Adrenal gland (tissue), 5 donors: ENCODE measurements at regions not wholly inside any gene's neighbourhood (a gene's known extent, or its start where the extent isn't known, plus 50 kb on each side); places are given as distances from the start of the nearest gene placed in this dataset.

Experiments
- POLR2A ChIP-seq, 2 donors: fragments of 450-650 bp; IDR thresholded peaks; one replicate each; pipeline ENCODE4 v1.6.1; 2017; ENCODE audit warnings: antibody characterized with exemption in 2 of 2, mild to moderate bottlenecking in 2 of 2, moderate library complexity in 1 of 2
- TF ChIP-seq, protein P1 (sequence below), 6 experiments: fragments of 450-650 bp in 4 of 6; fragments of 200-600 bp in 2 of 6; sonication (generic) in 1 of 6; IDR thresholded peaks; 1 replicate in 5 of 6; 2 replicates in 1 of 6; pipeline versions ENCODE4 v1.5.1 to v1.8.0; 2016 to 2021; ENCODE audit warnings: antibody characterized with exemption in 6 of 6, mild to moderate bottlenecking in 2 of 6, moderate library complexity in 1 of 6
- donor health status: DM: no; HTN: no; CAD: no.

DNA sequence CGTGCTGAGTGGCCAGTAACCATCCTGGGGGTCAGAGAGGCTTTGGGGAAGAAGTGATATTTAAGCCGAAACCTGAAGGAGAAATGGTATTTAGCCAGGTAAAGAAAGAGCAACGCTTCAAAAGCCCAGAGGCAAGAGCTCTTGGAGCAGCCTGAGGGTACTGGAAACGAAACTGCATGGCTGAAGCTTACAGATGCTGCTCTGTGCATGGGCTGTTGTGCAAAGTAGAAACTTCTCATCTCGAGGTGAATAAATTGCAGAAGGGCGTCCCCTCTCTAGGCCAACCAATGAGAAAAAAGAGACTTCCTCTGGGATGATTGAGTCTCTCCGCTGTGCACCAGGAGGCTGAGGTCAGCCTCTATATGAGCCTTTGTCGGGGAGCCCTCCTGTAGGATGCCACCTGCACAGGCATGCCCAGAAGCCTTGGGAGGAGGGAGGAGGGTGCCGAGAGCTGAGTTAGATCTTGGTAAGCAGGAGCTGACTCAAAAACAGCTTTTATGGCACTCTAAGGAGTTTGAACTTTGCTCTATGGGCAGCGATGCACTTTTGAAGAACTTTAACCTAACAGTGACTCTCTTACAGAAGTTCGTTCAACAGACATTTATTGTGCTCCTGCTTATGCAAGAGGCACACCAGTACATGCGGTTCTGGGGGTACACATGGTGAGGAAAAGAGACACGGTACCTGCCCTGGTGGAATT lies 61.6 kb upstream of the EDN1 start:
- TF ChIP-seq, protein P1, sequence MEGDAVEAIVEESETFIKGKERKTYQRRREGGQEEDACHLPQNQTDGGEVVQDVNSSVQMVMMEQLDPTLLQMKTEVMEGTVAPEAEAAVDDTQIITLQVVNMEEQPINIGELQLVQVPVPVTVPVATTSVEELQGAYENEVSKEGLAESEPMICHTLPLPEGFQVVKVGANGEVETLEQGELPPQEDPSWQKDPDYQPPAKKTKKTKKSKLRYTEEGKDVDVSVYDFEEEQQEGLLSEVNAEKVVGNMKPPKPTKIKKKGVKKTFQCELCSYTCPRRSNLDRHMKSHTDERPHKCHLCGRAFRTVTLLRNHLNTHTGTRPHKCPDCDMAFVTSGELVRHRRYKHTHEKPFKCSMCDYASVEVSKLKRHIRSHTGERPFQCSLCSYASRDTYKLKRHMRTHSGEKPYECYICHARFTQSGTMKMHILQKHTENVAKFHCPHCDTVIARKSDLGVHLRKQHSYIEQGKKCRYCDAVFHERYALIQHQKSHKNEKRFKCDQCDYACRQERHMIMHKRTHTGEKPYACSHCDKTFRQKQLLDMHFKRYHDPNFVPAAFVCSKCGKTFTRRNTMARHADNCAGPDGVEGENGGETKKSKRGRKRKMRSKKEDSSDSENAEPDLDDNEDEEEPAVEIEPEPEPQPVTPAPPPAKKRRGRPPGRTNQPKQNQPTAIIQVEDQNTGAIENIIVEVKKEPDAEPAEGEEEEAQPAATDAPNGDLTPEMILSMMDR (IDR thresholded peaks at IDR 0.05): no peak
- no peak for TF ChIP-seq POLR2A (IDR thresholded peaks at IDR 0.05)
